Calu3 (cell line): ENCODE measurements at regions not wholly inside any gene's neighbourhood (a gene's known extent, or its start where the extent isn't known, plus 50 kb on each side); places are given as distances from the start of the nearest gene placed in this dataset.

ENCODE experiments used
- BruUV-seq: library from RNA; stranded (reverse); fragments of 400-500 nt; replicated peaks from 2 replicates; lab custom pipeline; 2021; lab: Mats Ljungman, UMichigan
- CTCF ChIA-PET: fragments of 300-600 bp; sonication (Branson Sonifier 250); formaldehyde crosslinking; loops from one replicate; lab custom pipeline; 2022; ENCODE audit warnings: antibody characterized with exemption; lab: Charles Lee
- DNase-seq: peaks from one replicate; pipeline ENCODE4 v3.0.0; 2022
- H3K27ac Mint-ChIP-seq: one replicate; pipeline ENCODE4 v1.8.0; 2022; ENCODE audit warnings: mixed read lengths; ENCODE audit not compliant: unreplicated experiment
- H3K27me3 Mint-ChIP-seq: one replicate; pipeline ENCODE4 v1.8.0; 2022; ENCODE audit warnings: mixed read lengths; ENCODE audit not compliant: unreplicated experiment
- H3K36me3 Mint-ChIP-seq: one replicate; pipeline ENCODE4 v1.8.0; 2022; ENCODE audit warnings: mild to moderate bottlenecking, moderate library complexity, mixed read lengths; ENCODE audit not compliant: insufficient read depth, unreplicated experiment
- H3K4me1 Mint-ChIP-seq: one replicate; pipeline ENCODE4 v1.8.0; 2022; ENCODE audit warnings: mild to moderate bottlenecking, low read depth, mixed read lengths; ENCODE audit not compliant: unreplicated experiment
- H3K4me3 Mint-ChIP-seq: one replicate; pipeline ENCODE4 v1.8.0; 2022; ENCODE audit warnings: mild to moderate bottlenecking, low read depth, moderate library complexity, mixed read lengths; ENCODE audit not compliant: unreplicated experiment
- H3K9me3 Mint-ChIP-seq: one replicate; pipeline ENCODE4 v1.8.0; 2022; ENCODE audit warnings: low read depth, mixed read lengths; ENCODE audit not compliant: unreplicated experiment
- intact Hi-C: fragments of 100-400 bp; cut with micrococcal nuclease; formaldehyde crosslinking; loops from one replicate; pipeline ENCODE4 v1.10.0; 2022; ENCODE audit not compliant: unreplicated experiment
- TF ChIP-seq, protein P1 (sequence below): fragments of 200-600 bp; IDR thresholded peaks from one replicate; pipeline ENCODE4 v1.8.0; 2022; ENCODE audit warnings: antibody characterized with exemption; ENCODE audit not compliant: unreplicated experiment

DNA sequence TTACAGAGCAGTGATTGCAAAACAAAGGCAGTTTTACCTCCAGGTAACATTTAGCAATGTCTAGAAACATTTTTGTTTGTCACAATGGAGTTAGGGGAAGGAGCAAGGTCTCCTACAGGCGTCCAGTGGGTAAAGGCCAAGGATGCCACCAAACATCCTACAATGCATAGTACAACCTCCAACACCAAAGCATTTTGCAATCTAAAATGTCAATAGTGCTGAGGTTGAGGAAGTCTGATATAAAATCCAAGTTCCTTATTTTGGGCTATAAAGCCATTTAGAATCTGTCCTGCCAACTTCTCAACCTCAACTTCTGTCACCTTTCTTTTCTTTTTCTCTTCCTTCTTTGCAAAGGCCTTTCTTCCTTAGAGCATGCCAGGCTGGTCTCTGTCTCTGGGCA lies 111.2 kb downstream of the FASLG start:
- no peak for DNase-seq
- H3K36me3 Mint-ChIP-seq = no peaks in the 10 kb centered on the region
- intact Hi-C loops = no loop called here
- CTCF ChIA-PET = no interaction called here
- no peaks in the 10 kb centered on the region for H3K9me3 Mint-ChIP-seq
- TF ChIP-seq, protein P1, sequence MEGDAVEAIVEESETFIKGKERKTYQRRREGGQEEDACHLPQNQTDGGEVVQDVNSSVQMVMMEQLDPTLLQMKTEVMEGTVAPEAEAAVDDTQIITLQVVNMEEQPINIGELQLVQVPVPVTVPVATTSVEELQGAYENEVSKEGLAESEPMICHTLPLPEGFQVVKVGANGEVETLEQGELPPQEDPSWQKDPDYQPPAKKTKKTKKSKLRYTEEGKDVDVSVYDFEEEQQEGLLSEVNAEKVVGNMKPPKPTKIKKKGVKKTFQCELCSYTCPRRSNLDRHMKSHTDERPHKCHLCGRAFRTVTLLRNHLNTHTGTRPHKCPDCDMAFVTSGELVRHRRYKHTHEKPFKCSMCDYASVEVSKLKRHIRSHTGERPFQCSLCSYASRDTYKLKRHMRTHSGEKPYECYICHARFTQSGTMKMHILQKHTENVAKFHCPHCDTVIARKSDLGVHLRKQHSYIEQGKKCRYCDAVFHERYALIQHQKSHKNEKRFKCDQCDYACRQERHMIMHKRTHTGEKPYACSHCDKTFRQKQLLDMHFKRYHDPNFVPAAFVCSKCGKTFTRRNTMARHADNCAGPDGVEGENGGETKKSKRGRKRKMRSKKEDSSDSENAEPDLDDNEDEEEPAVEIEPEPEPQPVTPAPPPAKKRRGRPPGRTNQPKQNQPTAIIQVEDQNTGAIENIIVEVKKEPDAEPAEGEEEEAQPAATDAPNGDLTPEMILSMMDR = no peak
- no peaks in the 10 kb centered on the region for H3K4me1 Mint-ChIP-seq
- H3K27me3 Mint-ChIP-seq = no peaks in the 10 kb centered on the region
- no TSS peak for BruUV-seq
- no peak overlapping the region for H3K4me3 Mint-ChIP-seq
- H3K27ac Mint-ChIP-seq = no peak overlapping the region

DNA sequence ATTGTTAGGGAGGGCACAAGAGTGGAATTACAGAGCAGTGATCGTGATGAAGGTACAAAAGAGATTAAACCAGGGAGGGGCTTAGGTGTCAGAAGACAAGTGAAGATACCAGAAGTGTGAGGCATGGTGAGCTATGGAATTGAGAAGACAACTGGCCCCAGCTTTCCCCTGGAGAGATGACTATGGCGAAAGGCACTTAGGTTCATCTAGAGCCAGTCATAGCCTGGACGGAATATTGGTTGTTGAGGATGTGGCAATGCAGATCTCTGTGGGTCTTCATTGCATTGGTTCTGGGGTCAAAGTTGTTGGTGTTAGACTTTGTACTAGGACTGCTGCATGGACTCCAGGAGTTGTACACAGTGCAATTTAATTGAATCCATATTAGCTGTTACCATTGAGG lies 115.7 kb downstream of the FASLG start:
- H3K9me3 Mint-ChIP-seq = no peaks in the 10 kb centered on the region
- CTCF ChIA-PET = no interaction called here
- H3K27ac Mint-ChIP-seq = no peak overlapping the region
- no peak for DNase-seq
- no TSS peak for BruUV-seq
- H3K27me3 Mint-ChIP-seq = no peaks in the 10 kb centered on the region
- TF ChIP-seq, protein P1 = no peak
- intact Hi-C loops = no loop called here
- no peaks in the 10 kb centered on the region for H3K4me1 Mint-ChIP-seq
- H3K36me3 Mint-ChIP-seq = no peaks in the 10 kb centered on the region
- no peak overlapping the region for H3K4me3 Mint-ChIP-seq

DNA sequence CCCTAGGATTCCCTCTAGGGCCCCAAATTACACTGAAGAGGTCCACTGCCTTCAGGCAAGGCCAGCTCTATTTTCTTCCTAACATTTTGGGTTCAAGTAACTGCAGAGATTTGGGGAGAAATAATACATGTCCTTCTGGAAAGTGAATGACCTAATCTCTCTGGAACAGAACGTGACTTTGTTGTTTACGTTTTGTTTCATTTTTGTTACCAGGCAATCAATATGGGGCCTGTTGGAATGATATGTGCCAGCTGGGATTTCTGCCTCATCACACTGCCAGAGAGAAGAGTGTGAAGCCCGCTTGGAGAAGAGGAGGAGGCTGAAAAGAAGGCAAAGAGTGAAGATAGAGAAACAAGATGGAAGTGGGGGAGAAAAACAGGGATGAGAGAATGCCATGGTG lies 116.7 kb downstream of the FASLG start:
- no peaks in the 10 kb centered on the region for H3K9me3 Mint-ChIP-seq
- H3K4me1 Mint-ChIP-seq = no peaks in the 10 kb centered on the region
- TF ChIP-seq, protein P1 = no peak
- H3K4me3 Mint-ChIP-seq = no peak overlapping the region
- no peaks in the 10 kb centered on the region for H3K36me3 Mint-ChIP-seq
- intact Hi-C loops = no loop called here
- no peak for DNase-seq
- CTCF ChIA-PET = interaction anchor here (0.5 kb wide), 1 partner anchor 171 kb away, joined by 4 read pairs; no protein-coding TSS in a partner anchor
- BruUV-seq = no TSS peak
- no peaks in the 10 kb centered on the region for H3K27me3 Mint-ChIP-seq
- no peak overlapping the region for H3K27ac Mint-ChIP-seq

DNA sequence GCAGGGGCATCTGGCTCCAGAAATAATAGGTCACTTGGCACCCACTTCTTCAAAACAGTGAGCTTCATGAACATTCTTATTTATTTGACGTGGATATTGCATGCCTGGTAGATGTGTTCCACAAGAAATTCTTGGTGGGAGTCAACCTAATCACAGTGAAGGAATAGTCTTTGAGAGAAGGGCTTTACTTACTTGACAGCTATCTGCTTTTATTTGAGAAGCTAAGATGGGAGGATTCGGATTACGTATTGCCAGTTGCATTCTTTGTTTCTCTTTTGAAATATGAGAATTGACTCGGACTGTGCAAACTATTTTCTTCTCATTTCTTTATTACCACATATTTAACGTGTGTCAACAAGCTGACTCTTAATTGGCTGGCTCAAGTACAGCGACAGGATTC lies 117.2 kb downstream of the FASLG start:
- no peak overlapping the region for H3K27ac Mint-ChIP-seq
- no peaks in the 10 kb centered on the region for H3K9me3 Mint-ChIP-seq
- no peak for DNase-seq
- no TSS peak for BruUV-seq
- intact Hi-C loops = no loop called here
- H3K4me3 Mint-ChIP-seq = no peak overlapping the region
- no peaks in the 10 kb centered on the region for H3K36me3 Mint-ChIP-seq
- TF ChIP-seq, protein P1 = no peak
- H3K27me3 Mint-ChIP-seq = no peaks in the 10 kb centered on the region
- CTCF ChIA-PET = interaction anchor here (0.5 kb wide), 1 partner anchor 171 kb away, joined by 4 read pairs; no protein-coding TSS in a partner anchor
- no peaks in the 10 kb centered on the region for H3K4me1 Mint-ChIP-seq
